Brain microvascular endothelial cell (primary cell): ENCODE measurements at regions not wholly inside any gene's neighbourhood (a gene's known extent, or its start where the extent isn't known, plus 50 kb on each side); places are given as distances from the start of the nearest gene placed in this dataset.

Experiments
- DNase-seq: peaks from one replicate; pipeline ENCODE4 v3.0.0-alpha.2; 2020
- H3K27ac ChIP-seq: fragments of 250-450 bp; sonication (Bioruptor Pico); 2 replicates; pipeline ENCODE4 v1.5.1; 2020; ENCODE audit warnings: mild to moderate bottlenecking, moderate library complexity
- H3K27me3 ChIP-seq: fragments of 250-450 bp; sonication (Bioruptor Pico); replicated peaks from 2 replicates; pipeline ENCODE4 v1.5.1; 2020; ENCODE audit warnings: mild to moderate bottlenecking
- H3K36me3 ChIP-seq: fragments of 250-450 bp; sonication (Bioruptor Pico); replicated peaks from 2 replicates; pipeline ENCODE4 v1.5.1; 2020; ENCODE audit warnings: mild to moderate bottlenecking
- H3K4me3 ChIP-seq: 2 replicates; pipeline ENCODE4 v1.5.1; 2011; ENCODE audit warnings: low read depth, mild to moderate bottlenecking, control low read depth, low read length, moderate library complexity
- CTCF ChIP-seq: IDR thresholded peaks from 2 replicates; pipeline ENCODE4 v1.5.1; 2011; ENCODE audit warnings: low read depth, mild to moderate bottlenecking, moderate library complexity, low read length, control low read depth, inconsistent platforms; ENCODE audit errors: missing control alignments
- in situ Hi-C: cut with HindIII; loops from 2 replicates; pipeline ENCODE4 v1.10.0; 2017; ENCODE audit warnings: low sequenced_read_pairs, low pct_ligation_motif_present

DNA sequence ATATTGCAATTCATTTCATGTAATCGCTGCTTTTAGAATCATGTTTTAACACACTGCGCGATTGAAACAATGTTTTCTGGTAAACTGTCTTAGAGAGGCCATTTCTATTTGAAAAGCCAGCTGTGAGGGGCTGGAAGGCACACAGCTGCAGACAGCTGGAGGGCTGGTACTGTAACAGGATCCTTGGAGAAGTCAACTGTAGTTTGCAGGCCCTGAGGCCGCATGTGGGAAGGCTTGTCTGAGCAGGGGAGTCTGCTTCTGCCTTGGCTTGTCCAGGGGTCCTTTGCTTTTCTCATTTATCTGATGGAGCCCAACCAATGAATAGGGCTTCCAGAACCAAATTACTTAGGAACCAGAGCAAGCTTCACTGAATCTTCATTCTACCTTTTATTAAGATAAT is 313.5 kb downstream of the BLID start:
- Histone ChIP-seq H3K27ac (no peak overlapping the region), H3K4me3 (no peak overlapping the region), H3K36me3 (no peaks in the 10 kb centered on the region), H3K27me3 (no peaks in the 10 kb centered on the region)
- in situ Hi-C loops = no loop called here
- TF ChIP-seq CTCF = no peak
- DNase-seq = no peak

DNA sequence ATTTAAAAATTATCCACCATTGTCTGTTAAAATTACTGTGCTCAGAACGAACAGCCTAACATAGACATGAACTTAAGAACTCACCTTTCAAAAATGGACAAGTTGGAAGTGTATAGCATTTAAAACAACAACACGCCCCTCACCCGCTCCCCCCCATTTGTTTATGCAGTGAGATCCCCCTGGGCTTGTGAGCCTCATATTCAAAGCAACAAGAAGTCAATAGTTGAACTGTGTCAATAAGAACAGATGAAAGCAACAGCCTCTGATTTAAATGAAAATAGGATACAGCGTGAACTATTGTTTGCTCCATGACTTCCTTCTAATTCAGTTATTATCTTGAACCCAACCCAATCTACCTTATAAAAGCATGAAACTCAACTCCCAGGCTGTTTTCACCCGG is 314.2 kb downstream of the BLID start:
- TF ChIP-seq CTCF = no peak
- in situ Hi-C loops = no loop called here
- no peak for DNase-seq
- no peak overlapping the region for H3K27ac ChIP-seq
- no peaks in the 10 kb centered on the region for H3K27me3 ChIP-seq
- no peak overlapping the region for H3K4me3 ChIP-seq
- no peaks in the 10 kb centered on the region for H3K36me3 ChIP-seq

- TF ChIP-seq CTCF = no peak
- no peak overlapping the region for H3K4me3 ChIP-seq
- no peak overlapping the region for H3K27ac ChIP-seq
- in situ Hi-C loops = no loop called here
- no peaks in the 10 kb centered on the region for H3K27me3 ChIP-seq
- H3K36me3 ChIP-seq = no peaks in the 10 kb centered on the region
- DNase-seq = no peak
Measured at GRCh38 chr11:121801394-121801748, 314.6 kb downstream of the BLID start.

- H3K27me3 ChIP-seq = no peaks in the 10 kb centered on the region
- no peak overlapping the region for H3K27ac ChIP-seq
- DNase-seq = no peak
- H3K4me3 ChIP-seq = no peak overlapping the region
- H3K36me3 ChIP-seq = no peaks in the 10 kb centered on the region
- TF ChIP-seq CTCF = no peak
- in situ Hi-C loops = no loop called here
Measured at GRCh38 chr11:121800731-121801393, 315.2 kb downstream of the BLID start.

DNA sequence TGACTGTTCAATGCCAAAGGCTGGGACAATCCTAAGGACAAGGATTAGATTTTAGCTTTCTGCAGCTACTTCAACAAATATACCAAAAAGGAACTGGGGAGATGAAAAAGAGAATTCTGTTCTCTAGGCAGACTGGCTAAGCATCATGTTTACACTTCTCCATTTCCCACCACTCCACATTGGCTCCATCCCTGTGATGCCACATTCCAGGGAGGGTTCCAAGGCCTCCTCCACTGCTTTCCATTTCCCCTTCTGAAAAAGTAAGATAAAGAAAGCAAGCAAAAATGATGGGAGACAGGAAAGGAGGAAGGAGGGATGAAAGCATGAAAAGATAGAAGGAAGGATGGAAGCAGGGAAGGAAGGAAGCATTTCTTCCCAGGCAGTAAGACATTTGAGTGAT is 315.8 kb downstream of the BLID start:
- TF ChIP-seq CTCF = no peak
- Histone ChIP-seq H3K27ac (no peak overlapping the region), H3K27me3 (no peaks in the 10 kb centered on the region), H3K4me3 (no peak overlapping the region), H3K36me3 (no peaks in the 10 kb centered on the region)
- DNase-seq = no peak
- in situ Hi-C loops = no loop called here

DNA sequence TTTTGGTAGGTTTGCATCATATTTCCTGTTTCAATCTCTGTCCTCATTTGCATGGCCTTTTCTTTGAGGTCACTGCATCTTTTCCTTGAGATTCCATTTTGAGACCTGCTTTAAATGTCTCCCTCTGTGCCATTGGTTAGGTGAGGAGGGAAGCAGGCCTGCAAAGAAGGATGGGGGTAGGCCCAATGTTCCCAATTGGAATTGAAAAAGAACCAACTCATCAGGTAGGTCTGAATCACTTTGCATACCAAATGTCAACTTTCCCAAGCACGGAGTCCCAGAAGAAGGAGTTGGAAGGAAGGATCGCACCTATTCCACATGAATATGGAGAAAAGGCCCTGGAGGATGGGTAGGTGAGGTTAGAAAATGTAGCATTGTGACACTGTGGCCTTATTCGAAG is 318.5 kb downstream of the BLID start:
- Histone ChIP-seq H3K27ac (no peak overlapping the region), H3K36me3 (no peaks in the 10 kb centered on the region), H3K27me3 (no peaks in the 10 kb centered on the region), H3K4me3 (no peak overlapping the region)
- TF ChIP-seq CTCF = no peak
- DNase-seq = no peak
- in situ Hi-C loops = no loop called here
